ENCODE measurements at regions not wholly inside any gene's neighbourhood (a gene's known extent, or its start where the extent isn't known, plus 50 kb on each side); places are given as distances from the start of the nearest gene placed in this dataset.
"Not testable (repeated sequence)": the region's sequence is repeated elsewhere in the genome, so short reads cannot be mapped to it uniquely, and the experiment has no call there.

- not testable (repeated sequence) for TF ChIP-seq EP300, POLR2AphosphoS5, POLR2A (IDR thresholded peaks at IDR 0.05)
- TF ChIP-seq, protein P1, sequence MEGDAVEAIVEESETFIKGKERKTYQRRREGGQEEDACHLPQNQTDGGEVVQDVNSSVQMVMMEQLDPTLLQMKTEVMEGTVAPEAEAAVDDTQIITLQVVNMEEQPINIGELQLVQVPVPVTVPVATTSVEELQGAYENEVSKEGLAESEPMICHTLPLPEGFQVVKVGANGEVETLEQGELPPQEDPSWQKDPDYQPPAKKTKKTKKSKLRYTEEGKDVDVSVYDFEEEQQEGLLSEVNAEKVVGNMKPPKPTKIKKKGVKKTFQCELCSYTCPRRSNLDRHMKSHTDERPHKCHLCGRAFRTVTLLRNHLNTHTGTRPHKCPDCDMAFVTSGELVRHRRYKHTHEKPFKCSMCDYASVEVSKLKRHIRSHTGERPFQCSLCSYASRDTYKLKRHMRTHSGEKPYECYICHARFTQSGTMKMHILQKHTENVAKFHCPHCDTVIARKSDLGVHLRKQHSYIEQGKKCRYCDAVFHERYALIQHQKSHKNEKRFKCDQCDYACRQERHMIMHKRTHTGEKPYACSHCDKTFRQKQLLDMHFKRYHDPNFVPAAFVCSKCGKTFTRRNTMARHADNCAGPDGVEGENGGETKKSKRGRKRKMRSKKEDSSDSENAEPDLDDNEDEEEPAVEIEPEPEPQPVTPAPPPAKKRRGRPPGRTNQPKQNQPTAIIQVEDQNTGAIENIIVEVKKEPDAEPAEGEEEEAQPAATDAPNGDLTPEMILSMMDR (IDR thresholded peaks at IDR 0.05), result not testable (repeated sequence)
These were observed 134.3 kb upstream of the RUNX1 start for GRCh38 chr21:35183389-35183788.

Measured in suprapubic skin (tissue), 4 donors.